ENCODE measurements at regions not wholly inside any gene's neighbourhood (a gene's known extent, or its start where the extent isn't known, plus 50 kb on each side); places are given as distances from the start of the nearest gene placed in this dataset.

GRCh38 chr17:77811521-77811920, 147.0 kb upstream of the TNRC6C start:
- no peak for TF ChIP-seq CTCF (conservative IDR thresholded peaks at IDR 0.05 in 1 of 2, IDR thresholded peaks at IDR 0.05 in 1 of 2; ENCODE audit: low read depth in 1 of 2, low read length in 2 of 2)
- no peak for TF ChIP-seq EZH2 (IDR thresholded peaks at IDR 0.05; ENCODE audit: low read length, missing control alignments)
